Suppressor macrophage (primary cell): ENCODE measurements at regions not wholly inside any gene's neighbourhood (a gene's known extent, or its start where the extent isn't known, plus 50 kb on each side); places are given as distances from the start of the nearest gene placed in this dataset.

Source experiments
- DNase-seq, 4 experiments: peaks; one replicate each; pipeline ENCODE4 v3.0.0-alpha.2; 2020 to 2022

- peak; percentile 17 to 57 (median 38) for DNase-seq
These were observed 64.1 kb downstream of the ZNF641 start for GRCh38 chr12:48286665-48287064.

GRCh38 chr12:48285751-48286650, 64.7 kb downstream of the ZNF641 start:
- DNase-seq = peak in 3 of 4 experiments; percentile 17 to 24 (median 20)

GRCh38 chr12:48281811-48282210, 68.9 kb downstream of the ZNF641 start:
- DNase-seq = peak in 3 of 4 experiments; percentile 7 to 41 (median 40)

GRCh38 chr12:48280572-48280971, 70.1 kb downstream of the ZNF641 start:
- DNase-seq = no peak

GRCh38 chr12:48279601-48280000, 71.1 kb downstream of the ZNF641 start:
- peak in 2 of 4 experiments; percentile 45 to 47 for DNase-seq

- peak; percentile 42 to 78 (median 67) for DNase-seq
These were observed 71.6 kb downstream of the ZNF641 start for GRCh38 chr12:48279101-48279500.

GRCh38 chr12:48276621-48277020, 73.5 kb upstream of the OR10AD1 start:
- DNase-seq = no peak

GRCh38 chr12:48266826-48267225, 63.7 kb upstream of the OR10AD1 start:
- DNase-seq = no peak

GRCh38 chr12:48265777-48266176, 62.7 kb upstream of the OR10AD1 start:
- no peak for DNase-seq

GRCh38 chr12:48263617-48264016, 60.5 kb upstream of the OR10AD1 start:
- DNase-seq = peak; percentile 6 to 56 (median 46)

- no peak for DNase-seq
These were observed 58.7 kb upstream of the OR10AD1 start for GRCh38 chr12:48261773-48262172.
